GM19463 (cell line): ENCODE measurements at regions not wholly inside any gene's neighbourhood (a gene's known extent, or its start where the extent isn't known, plus 50 kb on each side); places are given as distances from the start of the nearest gene placed in this dataset.
"Not testable (repeated sequence)": the region's sequence is repeated elsewhere in the genome, so short reads cannot be mapped to it uniquely, and the experiment has no call there.

Experiments
- ATAC-seq: cut with Tn5 transposase; IDR thresholded peaks from one replicate; pipeline ENCODE4 v1.9.1; 2021; ENCODE audit warnings: mild to moderate bottlenecking, moderate library complexity; ENCODE audit not compliant: unreplicated experiment

DNA sequence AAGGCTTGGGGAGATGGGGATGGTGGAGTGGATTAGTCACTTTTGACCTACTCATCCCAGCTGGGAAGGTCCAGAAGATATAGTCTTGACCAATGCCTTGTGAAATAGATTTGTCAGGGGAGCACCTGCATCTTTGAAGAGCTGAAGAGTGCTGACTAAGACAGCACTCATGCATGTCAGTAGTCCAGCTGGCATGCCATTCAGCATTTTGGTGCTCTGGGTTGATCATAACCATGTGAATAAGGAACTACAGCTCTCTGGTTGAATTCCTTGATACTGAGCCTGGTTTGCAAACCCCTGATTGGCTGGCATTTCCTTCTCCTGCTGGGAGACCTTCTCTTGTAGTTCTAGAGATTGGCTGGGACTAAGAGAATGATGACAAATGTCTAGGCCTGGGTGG lies 106.8 kb upstream of the ALX4 start:
- no peak for ATAC-seq

- ATAC-seq = no peak
These were observed 108.0 kb upstream of the ALX4 start for GRCh38 chr11:44417731-44418455.

GRCh38 chr11:44418456-44418830 lies 108.5 kb upstream of the ALX4 start:
- no peak for ATAC-seq

GRCh38 chr11:44421090-44421675 lies 111.2 kb upstream of the ALX4 start:
- no peak for ATAC-seq

DNA sequence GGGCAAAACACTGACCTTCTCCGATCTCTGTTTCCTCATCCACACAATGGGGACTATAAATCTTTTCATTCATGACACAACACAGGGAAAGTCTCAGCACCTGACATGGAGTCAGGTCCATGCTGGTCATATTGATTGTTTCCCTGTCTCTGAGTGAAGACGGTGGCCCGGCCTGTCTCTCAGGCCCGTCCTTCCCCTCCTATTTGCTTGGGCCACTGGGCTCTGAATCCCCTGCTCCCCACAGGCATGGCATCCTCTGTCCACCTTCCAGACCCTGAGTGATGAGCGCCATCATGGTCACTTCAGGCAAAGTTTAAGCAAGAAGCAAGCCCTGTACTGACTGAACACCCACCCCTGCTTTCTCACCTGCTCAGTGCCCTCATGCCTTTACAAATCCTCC lies 113.3 kb upstream of the ALX4 start:
- no peak for ATAC-seq

DNA sequence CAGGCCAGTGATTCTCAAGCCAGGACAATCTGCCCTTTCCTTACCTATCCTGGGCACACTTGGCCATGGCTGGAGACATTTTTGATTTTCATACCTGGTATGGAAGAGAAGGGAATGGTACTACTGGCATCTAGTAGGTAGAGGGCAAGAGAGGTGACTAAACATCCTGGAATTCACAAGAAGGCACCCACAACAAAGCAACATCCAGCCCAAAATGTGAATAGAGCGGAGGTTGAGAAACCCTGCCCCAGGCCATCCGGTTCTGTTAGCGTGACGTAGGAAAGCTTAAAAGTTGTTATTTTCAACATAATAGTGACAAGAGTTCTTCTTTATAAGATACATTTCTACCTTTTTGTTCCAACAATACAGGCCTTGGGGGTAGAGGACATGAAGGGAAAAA lies 114.9 kb upstream of the ALX4 start:
- no peak for ATAC-seq

- ATAC-seq = no peak
These were observed 116.2 kb upstream of the ALX4 start for GRCh38 chr11:44426119-44426518.

DNA sequence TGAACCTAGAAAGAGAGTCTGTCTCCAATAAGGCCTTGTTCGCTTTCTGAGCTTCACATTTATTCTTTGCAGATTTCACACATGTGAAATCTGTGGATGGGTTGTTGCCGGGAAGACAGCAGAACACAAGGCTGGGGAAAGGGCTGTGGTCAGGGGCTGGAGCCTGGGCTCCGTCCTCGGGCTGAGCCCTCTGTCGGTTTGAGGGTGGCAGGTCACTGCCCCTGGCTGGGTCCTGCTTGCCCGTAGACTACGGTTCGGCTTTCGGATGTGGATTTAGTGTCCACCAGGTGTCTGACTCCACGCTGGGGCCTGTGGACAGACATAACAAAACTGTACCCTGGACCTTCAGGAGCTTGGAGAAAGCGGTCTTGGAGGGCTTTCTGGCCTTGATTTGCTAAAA lies 117.0 kb upstream of the ALX4 start:
- no peak for ATAC-seq

- ATAC-seq = no peak
These were observed 117.5 kb upstream of the ALX4 start for GRCh38 chr11:44427432-44427831.

DNA sequence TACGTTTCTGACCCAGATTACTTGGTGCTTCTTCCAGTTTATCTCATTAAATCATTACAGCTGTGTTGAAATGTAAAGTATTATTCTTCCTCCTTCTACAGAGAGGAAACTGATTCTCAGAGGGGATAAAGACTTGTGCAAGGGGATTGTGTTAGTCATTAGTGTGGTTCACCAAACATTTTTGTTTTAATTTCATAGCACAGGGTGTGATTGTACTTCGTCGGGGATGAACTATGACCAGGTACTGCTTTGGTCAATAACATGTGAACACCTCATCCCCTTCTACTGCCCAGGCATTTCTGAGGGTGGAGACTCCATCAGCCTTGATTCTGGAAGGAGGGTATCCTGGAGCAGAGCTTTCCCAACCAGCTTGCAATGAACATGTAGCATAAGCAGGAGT lies 120.2 kb upstream of the ALX4 start:
- no peak for ATAC-seq

GRCh38 chr11:44434191-44434590 lies 124.3 kb upstream of the ALX4 start:
- no peak for ATAC-seq

GRCh38 chr11:44437122-44437521 lies 127.2 kb upstream of the ALX4 start:
- no peak for ATAC-seq

DNA sequence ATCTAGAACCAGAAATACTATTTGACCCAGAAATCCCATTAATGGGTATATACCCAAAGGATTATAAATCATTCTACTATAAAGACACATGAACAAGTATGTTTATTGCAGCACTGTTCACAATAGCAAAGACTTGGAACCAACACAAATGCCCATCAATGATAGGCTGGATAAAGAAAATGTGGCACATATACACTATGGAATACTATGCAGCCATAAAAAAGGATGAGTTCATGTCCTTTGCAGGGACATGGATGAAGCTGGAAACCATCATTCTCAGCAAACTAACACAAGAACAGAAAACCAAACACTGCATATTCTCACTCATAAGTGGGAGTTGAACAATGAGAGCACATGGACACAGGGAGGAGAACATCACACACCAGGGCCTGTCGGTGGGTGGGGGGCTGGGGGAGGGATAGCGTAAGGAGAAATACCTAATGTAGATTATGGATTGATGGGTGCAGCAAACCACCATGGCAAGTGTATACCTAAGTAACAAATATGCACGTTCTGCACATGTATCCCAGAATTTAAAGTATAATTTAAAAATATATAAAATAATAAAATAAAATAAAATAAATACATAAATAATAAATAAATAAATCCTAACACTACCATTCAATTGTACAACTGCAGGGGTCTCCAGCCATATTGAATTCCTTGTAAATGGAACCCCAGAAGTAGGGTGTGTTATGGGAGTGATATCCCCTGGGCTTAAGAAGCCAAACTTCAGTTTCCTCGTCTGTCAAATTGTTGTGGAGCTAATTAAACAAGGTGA lies 122.4 kb upstream of the CD82 start:
- ATAC-seq = not testable (repeated sequence)

- no peak for ATAC-seq
These were observed 121.4 kb upstream of the CD82 start for GRCh38 chr11:44443836-44444769.

DNA sequence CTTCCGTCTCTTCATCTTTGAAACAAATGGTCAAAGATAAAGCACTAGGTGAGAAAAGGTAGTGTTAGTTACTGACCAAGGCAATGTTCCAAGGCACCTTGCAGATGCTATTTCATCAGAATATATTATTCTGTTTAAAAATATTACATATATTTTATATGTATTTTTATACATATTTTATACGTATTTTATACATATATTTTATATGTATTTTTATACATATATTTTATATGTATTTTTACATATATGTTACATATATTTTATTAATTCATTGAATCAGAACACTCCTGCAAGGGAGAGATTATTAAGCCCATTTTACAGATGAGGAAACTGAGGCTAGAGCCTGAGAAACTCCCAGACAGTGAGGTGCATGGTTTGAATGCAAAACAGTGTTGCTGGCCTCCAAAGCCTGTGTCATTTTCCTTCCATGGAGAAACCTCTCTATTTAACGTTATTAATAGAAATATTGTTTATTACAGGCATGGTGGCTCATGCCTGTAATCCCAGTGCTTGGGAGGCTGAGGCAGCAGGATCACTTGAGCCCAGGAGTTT lies 120.6 kb upstream of the CD82 start:
- ATAC-seq = no peak

GRCh38 chr11:44445500-44446365 lies 119.7 kb upstream of the CD82 start:
- ATAC-seq = no peak

- ATAC-seq = no peak
These were observed 119.1 kb upstream of the CD82 start for GRCh38 chr11:44446366-44446762.

GRCh38 chr11:44446996-44447771 lies 118.3 kb upstream of the CD82 start:
- no peak for ATAC-seq

- ATAC-seq = no peak
These were observed 115.0 kb upstream of the CD82 start for GRCh38 chr11:44450295-44450932.
